ENCODE measurements at regions not wholly inside any gene's neighbourhood (a gene's known extent, or its start where the extent isn't known, plus 50 kb on each side); places are given as distances from the start of the nearest gene placed in this dataset.
"Not testable (repeated sequence)": the region's sequence is repeated elsewhere in the genome, so short reads cannot be mapped to it uniquely, and the experiment has no call there.

- no peak for DNase-seq (ENCODE audit: low read depth in 2 of 2)
Observed at GRCh38 chr5:40354171-40354570, 325.5 kb upstream of the PTGER4 start.

GRCh38 chr5:40353442-40353841 lies 326.3 kb upstream of the PTGER4 start:
- DNase-seq (ENCODE audit: low read depth in 2 of 2) = no peak

GRCh38 chr5:40347981-40348725 lies 331.6 kb upstream of the PTGER4 start:
- DNase-seq (ENCODE audit: low read depth in 2 of 2) = no peak

- no peak for DNase-seq (ENCODE audit: low read depth in 2 of 2)
Observed at GRCh38 chr5:40346901-40347300, 332.8 kb upstream of the PTGER4 start.

- DNase-seq (ENCODE audit: low read depth in 2 of 2) = not testable (repeated sequence)
Observed at GRCh38 chr5:40338434-40338833, 341.3 kb upstream of the PTGER4 start.

- no peak for DNase-seq (ENCODE audit: low read depth in 2 of 2)
Observed at GRCh38 chr5:40334242-40334635, 345.5 kb upstream of the PTGER4 start.

GRCh38 chr5:40333459-40334241 lies 346.1 kb upstream of the PTGER4 start:
- DNase-seq (ENCODE audit: low read depth in 2 of 2) = no peak

GRCh38 chr5:40332970-40333369 lies 346.7 kb upstream of the PTGER4 start:
- DNase-seq (ENCODE audit: low read depth in 2 of 2) = no peak

GRCh38 chr5:40331616-40332015 lies 348.1 kb upstream of the PTGER4 start:
- DNase-seq (ENCODE audit: low read depth in 2 of 2) = no peak

- DNase-seq (ENCODE audit: low read depth in 2 of 2) = no peak
Observed at GRCh38 chr5:40321514-40321913, 358.2 kb upstream of the PTGER4 start.

GRCh38 chr5:40318395-40318794 lies 361.3 kb upstream of the PTGER4 start:
- DNase-seq (ENCODE audit: low read depth in 2 of 2) = no peak

GRCh38 chr5:40317023-40317422 lies 362.7 kb upstream of the PTGER4 start:
- no peak for DNase-seq (ENCODE audit: low read depth in 2 of 2)

- no peak for DNase-seq (ENCODE audit: low read depth in 2 of 2)
Observed at GRCh38 chr5:40315126-40315525, 364.6 kb upstream of the PTGER4 start.

- no peak for DNase-seq (ENCODE audit: low read depth in 2 of 2)
Observed at GRCh38 chr5:40314275-40314674, 365.4 kb upstream of the PTGER4 start.

- no peak for DNase-seq (ENCODE audit: low read depth in 2 of 2)
Observed at GRCh38 chr5:40312205-40312604, 367.5 kb upstream of the PTGER4 start.

- DNase-seq (ENCODE audit: low read depth in 2 of 2) = no peak
Observed at GRCh38 chr5:40309851-40310250, 369.9 kb upstream of the PTGER4 start.

GRCh38 chr5:40308867-40309266 lies 370.8 kb upstream of the PTGER4 start:
- no peak for DNase-seq (ENCODE audit: low read depth in 2 of 2)

GRCh38 chr5:40307920-40308319 lies 371.8 kb upstream of the PTGER4 start:
- DNase-seq (ENCODE audit: low read depth in 2 of 2) = no peak

GRCh38 chr5:40306869-40307487 lies 372.7 kb upstream of the PTGER4 start:
- no peak for DNase-seq (ENCODE audit: low read depth in 2 of 2)

GRCh38 chr5:40292006-40292405 lies 387.7 kb upstream of the PTGER4 start:
- DNase-seq (ENCODE audit: low read depth in 2 of 2) = no peak

GRCh38 chr5:40291338-40291737 lies 388.4 kb upstream of the PTGER4 start:
- DNase-seq (ENCODE audit: low read depth in 2 of 2) = no peak

GRCh38 chr5:40288800-40289485 lies 390.8 kb upstream of the PTGER4 start:
- DNase-seq (ENCODE audit: low read depth in 2 of 2) = no peak
